KMS-11 (cell line): ENCODE measurements at regions not wholly inside any gene's neighbourhood (a gene's known extent, or its start where the extent isn't known, plus 50 kb on each side); places are given as distances from the start of the nearest gene placed in this dataset.

Source experiments
- H2AFZ ChIP-seq: fragments of 200-600 bp; sonication (generic); 2 replicates; pipeline ENCODE4 v1.6.1; 2016; ENCODE audit warnings: antibody characterized with exemption, mixed run types, low read depth
- H3K27ac ChIP-seq: fragments of 200-600 bp; sonication (generic); 2 replicates; pipeline ENCODE4 v1.6.1; 2016; ENCODE audit warnings: mild to moderate bottlenecking, mixed run types
- H3K27me3 ChIP-seq: fragments of 200-600 bp; sonication (generic); 2 replicates; pipeline ENCODE4 v1.6.1; 2017; ENCODE audit warnings: mild to moderate bottlenecking, low read depth, mixed run types, moderate library complexity; ENCODE audit not compliant: insufficient read depth
- H3K36me3 ChIP-seq: fragments of 200-600 bp; sonication (generic); 2 replicates; pipeline ENCODE4 v1.6.1; 2017; ENCODE audit warnings: mild to moderate bottlenecking, mixed run types; ENCODE audit not compliant: insufficient read depth
- H3K4me1 ChIP-seq: fragments of 200-600 bp; sonication (generic); 2 replicates; pipeline ENCODE4 v1.6.1; 2016; ENCODE audit warnings: mild to moderate bottlenecking, low read depth, mixed run types; ENCODE audit not compliant: poor library complexity, severe bottlenecking
- H3K4me2 ChIP-seq: fragments of 200-600 bp; sonication (generic); 2 replicates; pipeline ENCODE4 v1.7.0; 2016; ENCODE audit warnings: mild to moderate bottlenecking, mixed run types
- H3K4me3 ChIP-seq: fragments of 200-600 bp; sonication (generic); IDR thresholded peaks from 2 replicates; pipeline ENCODE4 v1.6.1; 2017; ENCODE audit warnings: low read depth, low read length, mixed read lengths; ENCODE audit not compliant: insufficient read depth
- H3K79me2 ChIP-seq: fragments of 200-600 bp; sonication (generic); 2 replicates; pipeline ENCODE4 v1.6.1; 2016; ENCODE audit warnings: low read depth, mixed run types; ENCODE audit not compliant: insufficient read depth
- H3K9ac ChIP-seq: fragments of 200-600 bp; sonication (generic); 2 replicates; pipeline ENCODE4 v1.6.1; 2016; ENCODE audit warnings: mild to moderate bottlenecking, mixed run types
- H4K20me1 ChIP-seq: fragments of 200-600 bp; sonication (generic); 2 replicates; pipeline ENCODE4 v1.6.1; 2016; ENCODE audit warnings: mild to moderate bottlenecking, mixed run types; ENCODE audit not compliant: insufficient read depth
- TF ChIP-seq, protein P1 (sequence below): fragments of 200-600 bp; sonication (generic); conservative IDR thresholded peaks from 2 replicates; pipeline ENCODE4 v1.6.1; 2017; ENCODE audit warnings: low read depth, mild to moderate bottlenecking, antibody characterized with exemption, low read length, moderate library complexity, mixed read lengths

DNA sequence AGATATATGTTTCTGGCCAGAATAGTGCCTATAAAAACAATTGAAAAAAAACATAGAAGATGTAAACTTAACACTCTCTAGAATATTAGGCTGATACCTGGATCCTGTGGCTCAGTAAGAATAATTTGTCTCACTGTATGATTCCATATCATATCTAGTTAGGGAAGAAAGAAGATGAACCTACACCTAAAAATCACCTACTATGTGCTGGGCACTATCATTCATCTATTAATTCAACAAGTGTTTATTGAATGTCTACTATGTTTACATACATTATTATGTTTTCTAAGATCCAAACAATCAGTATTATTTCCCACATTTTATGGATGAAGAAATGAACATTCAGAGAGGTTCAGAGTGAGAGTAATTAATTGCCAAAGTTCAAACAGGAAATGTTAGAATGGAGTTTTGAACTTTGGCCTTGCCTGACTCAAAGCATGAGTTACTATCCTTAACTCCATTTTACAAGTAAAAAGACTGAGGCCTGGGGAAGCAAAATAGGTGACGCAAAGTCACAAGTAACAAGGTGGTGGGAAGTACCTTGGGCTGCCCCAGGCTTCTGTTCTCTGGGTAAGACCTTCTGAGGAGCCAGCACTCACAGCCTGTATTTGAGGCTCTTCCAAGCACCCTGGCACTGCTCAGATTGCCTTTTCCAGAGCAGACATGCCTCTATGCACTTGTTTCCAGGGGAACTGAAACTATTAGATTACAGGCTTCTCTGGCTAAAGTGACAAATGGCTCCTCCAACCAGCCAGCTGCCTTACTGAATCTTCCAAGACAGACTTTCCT is 111.1 kb upstream of the ACSL4 start:
- Histone ChIP-seq H4K20me1 (no peaks in the 10 kb centered on the region), H3K9ac (no peak overlapping the region), H3K79me2 (no peaks in the 10 kb centered on the region), H3K4me1 (no peaks in the 10 kb centered on the region), H3K4me3 (no peak overlapping the region), H3K36me3 (no peaks in the 10 kb centered on the region), H3K27me3 (no peaks in the 10 kb centered on the region), H2AFZ (no peak overlapping the region), H3K27ac (no peak overlapping the region), H3K4me2 (no peak overlapping the region)
- TF ChIP-seq, protein P1, sequence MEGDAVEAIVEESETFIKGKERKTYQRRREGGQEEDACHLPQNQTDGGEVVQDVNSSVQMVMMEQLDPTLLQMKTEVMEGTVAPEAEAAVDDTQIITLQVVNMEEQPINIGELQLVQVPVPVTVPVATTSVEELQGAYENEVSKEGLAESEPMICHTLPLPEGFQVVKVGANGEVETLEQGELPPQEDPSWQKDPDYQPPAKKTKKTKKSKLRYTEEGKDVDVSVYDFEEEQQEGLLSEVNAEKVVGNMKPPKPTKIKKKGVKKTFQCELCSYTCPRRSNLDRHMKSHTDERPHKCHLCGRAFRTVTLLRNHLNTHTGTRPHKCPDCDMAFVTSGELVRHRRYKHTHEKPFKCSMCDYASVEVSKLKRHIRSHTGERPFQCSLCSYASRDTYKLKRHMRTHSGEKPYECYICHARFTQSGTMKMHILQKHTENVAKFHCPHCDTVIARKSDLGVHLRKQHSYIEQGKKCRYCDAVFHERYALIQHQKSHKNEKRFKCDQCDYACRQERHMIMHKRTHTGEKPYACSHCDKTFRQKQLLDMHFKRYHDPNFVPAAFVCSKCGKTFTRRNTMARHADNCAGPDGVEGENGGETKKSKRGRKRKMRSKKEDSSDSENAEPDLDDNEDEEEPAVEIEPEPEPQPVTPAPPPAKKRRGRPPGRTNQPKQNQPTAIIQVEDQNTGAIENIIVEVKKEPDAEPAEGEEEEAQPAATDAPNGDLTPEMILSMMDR: no peak

DNA sequence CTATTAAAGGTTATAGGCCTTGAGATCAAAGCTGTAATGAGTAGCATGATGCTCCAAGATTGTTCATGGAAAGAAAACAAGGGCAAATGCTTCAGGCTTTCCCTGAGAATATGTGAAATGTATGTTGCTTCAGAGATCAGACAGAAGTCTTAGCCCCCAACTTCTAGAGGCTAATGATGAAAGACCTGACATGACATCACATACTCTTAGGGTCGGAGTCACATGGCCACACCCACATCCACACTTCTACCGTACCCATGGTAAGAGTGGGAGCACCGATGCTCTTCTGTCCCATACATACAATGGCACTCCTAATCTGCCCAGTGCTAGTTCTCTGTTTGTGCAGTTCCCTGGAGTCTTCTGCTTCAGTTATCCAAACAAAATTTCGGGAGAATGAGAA is 111.9 kb upstream of the ACSL4 start:
- no peak overlapping the region for H3K4me3 ChIP-seq
- no peak overlapping the region for H2AFZ ChIP-seq
- no peaks in the 10 kb centered on the region for H3K4me1 ChIP-seq

DNA sequence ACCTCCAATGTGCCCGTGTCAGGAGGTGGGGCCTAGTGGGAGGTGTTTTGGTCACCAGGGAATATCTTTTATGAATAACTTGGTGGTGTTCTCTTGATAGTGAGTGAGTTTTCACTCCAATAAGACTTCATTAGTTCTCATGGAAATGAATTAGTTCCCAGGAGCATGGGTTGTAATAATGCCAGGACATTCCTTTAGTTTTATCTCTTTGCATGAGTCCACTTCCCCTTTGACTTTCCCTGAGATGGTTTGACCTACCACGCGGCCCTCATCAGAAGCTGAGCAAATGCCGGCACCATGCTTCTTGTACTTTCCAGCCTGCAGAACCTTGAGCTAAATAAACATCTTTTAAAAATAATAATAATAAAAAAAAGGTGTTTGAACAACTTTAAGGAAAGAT is 112.9 kb upstream of the ACSL4 start:
- no peaks in the 10 kb centered on the region for H3K4me1 ChIP-seq
- H3K27me3 ChIP-seq: no peaks in the 10 kb centered on the region
- H3K27ac ChIP-seq: no peak overlapping the region
- H3K4me3 ChIP-seq: no peak overlapping the region
- no peak overlapping the region for H2AFZ ChIP-seq
- no peaks in the 10 kb centered on the region for H3K36me3 ChIP-seq
- no peaks in the 10 kb centered on the region for H3K79me2 ChIP-seq
- H3K4me2 ChIP-seq: no peak overlapping the region
- TF ChIP-seq, protein P1: no peak
- no peaks in the 10 kb centered on the region for H4K20me1 ChIP-seq
- no peak overlapping the region for H3K9ac ChIP-seq

More for the DNA sequence above, 111.9 kb upstream of the ACSL4 start:
- no peaks in the 10 kb centered on the region for H3K79me2 ChIP-seq
- no peaks in the 10 kb centered on the region for H3K36me3 ChIP-seq
- TF ChIP-seq, protein P1: no peak
- H3K27ac ChIP-seq: no peak overlapping the region
- no peak overlapping the region for H3K9ac ChIP-seq
- H3K4me2 ChIP-seq: no peak overlapping the region
- no peaks in the 10 kb centered on the region for H3K27me3 ChIP-seq
- H4K20me1 ChIP-seq: no peaks in the 10 kb centered on the region

DNA sequence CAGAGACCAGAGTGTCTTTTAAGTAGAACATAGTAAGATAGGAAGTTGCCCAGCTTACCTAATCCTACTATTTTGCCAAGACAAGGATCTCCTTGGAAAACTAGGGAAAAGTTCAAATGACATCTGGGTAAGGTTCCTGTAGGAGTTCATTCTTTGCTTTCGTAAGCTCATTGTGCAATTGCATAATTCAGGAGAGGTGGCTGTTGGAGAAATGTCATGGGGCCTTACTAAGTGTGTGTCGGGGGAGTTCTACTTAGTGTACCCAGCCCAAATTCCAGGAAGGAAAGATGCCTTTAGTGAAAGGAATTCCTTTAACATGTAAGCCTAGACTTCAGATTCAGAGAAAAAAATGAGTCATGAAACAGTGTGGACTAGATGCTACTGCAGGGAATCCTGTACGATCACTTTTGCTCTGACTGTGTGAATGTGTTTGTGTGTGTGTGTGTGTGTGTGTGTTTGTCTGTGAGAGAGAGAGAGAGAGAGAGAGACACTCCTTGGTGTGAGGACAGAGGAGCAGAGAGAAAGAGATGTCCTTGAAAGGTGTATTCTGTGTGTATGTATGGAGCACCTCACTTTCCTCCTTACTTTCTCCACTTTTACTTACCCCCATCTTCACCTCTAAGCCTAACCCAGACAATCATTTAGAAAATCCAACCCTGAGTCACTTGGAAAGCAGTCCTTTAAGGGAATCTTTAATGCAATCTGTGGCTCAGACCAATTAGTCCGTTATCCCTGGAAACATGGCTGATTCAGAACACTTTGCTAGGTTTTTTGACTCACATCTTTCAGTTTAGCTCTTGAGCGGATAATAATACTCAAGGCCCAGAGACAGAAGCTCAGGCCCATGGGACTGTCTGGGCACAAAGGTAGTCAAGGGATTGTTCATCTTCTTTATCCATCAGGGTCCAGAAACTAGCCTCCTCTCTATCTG is 114.5 kb upstream of the ACSL4 start:
- H3K36me3 ChIP-seq: no peaks in the 10 kb centered on the region
- no peaks in the 10 kb centered on the region for H4K20me1 ChIP-seq
- H3K9ac ChIP-seq: no peak overlapping the region
- TF ChIP-seq, protein P1: no peak
- H3K27me3 ChIP-seq: no peaks in the 10 kb centered on the region
- no peaks in the 10 kb centered on the region for H3K79me2 ChIP-seq
- H3K4me3 ChIP-seq: no peak overlapping the region
- H3K4me1 ChIP-seq: no peaks in the 10 kb centered on the region
- no peak overlapping the region for H3K4me2 ChIP-seq
- no peak overlapping the region for H3K27ac ChIP-seq
- H2AFZ ChIP-seq: no peak overlapping the region
